ENCODE measurements at regions not wholly inside any gene's neighbourhood (a gene's known extent, or its start where the extent isn't known, plus 50 kb on each side); places are given as distances from the start of the nearest gene placed in this dataset.

DNA sequence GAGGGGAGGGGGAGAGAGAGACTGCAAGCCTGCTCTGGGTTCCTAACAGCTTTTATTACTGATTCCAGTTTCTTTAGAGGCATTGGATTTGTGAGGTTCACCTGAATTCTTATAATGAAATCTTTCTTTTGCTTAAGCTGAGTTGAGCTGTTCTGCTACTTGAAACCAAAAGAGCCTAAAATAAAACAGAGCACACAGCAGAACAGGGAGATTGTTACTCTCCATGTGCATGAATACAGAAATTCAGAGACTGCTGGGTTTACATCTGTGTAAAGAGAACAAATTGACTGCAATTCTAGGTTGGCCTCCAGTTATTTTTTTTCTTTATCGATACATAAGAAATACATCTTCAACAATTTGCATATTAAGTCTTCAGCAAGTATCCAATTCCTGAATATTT, 168.8 kb upstream of the NRIP1 start:
- ChIA-PET CTCF (ENCODE audit: low intra/inter-chr PET ratio) (no interaction called here), POLR2A (no interaction called here)
- Histone ChIP-seq H3K9me3 (replicated peaks; ENCODE audit: control insufficient read depth, insufficient read depth, low read depth, low read length) (no peaks in the 10 kb centered on the region), H3K9ac (ENCODE audit: insufficient read depth in 1 of 2, low read depth in 2 of 2, low read length in 2 of 2) (no peak overlapping the region), H3K4me2 (ENCODE audit: insufficient read depth, low read length) (no peak overlapping the region), H3K27ac (ENCODE audit: extremely low read depth, low read depth, low read length) (no peak overlapping the region), H3K79me2 (ENCODE audit: control insufficient read depth, insufficient read depth, low read length) (no peaks in the 10 kb centered on the region), H3K4me3 (no peak overlapping the region), H3K4me1 (replicated peaks in 1 of 2; ENCODE audit: control insufficient read depth in 2 of 2, insufficient read depth in 2 of 2, low read length in 2 of 2) (no peaks in the 10 kb centered on the region), H3K36me3 (ENCODE audit: control insufficient read depth, insufficient read depth, low read length) (no peaks in the 10 kb centered on the region), H3K9me1 (ENCODE audit: control insufficient read depth, insufficient read depth, low read length) (no peaks in the 10 kb centered on the region), H4K20me1 (replicated peaks; ENCODE audit: control insufficient read depth, insufficient read depth, low read length) (no peaks in the 10 kb centered on the region), H3K27me3 (ENCODE audit: control insufficient read depth in 2 of 2, insufficient read depth in 2 of 2, low read length in 2 of 2) (no peaks in the 10 kb centered on the region), H2AFZ (ENCODE audit: low read depth, low read length) (no peak overlapping the region)
- ATAC-seq (no peak), FAIRE-seq (no peak), DNase-seq (ENCODE audit: extremely low read depth in 1 of 4, low spot score in 3 of 4) (no peak)
- intact Hi-C loops (cut with micrococcal nuclease), result no loop called here
- WGBS (ENCODE audit: insufficient coverage, low coverage, missing lambda C conversion rate), result 21% methylated on average over 1 of the region's 1 CpG
- TF ChIP-seq KLF16 (IDR thresholded peaks at IDR 0.05) (no peak), AFF4 (CRISPR knock-in tag; IDR thresholded peaks at IDR 0.05) (no peak), TRIM28 (IDR thresholded peaks at IDR 0.05) (no peak), TAF1 (IDR thresholded peaks at IDR 0.05; ENCODE audit: control insufficient read depth, extremely low read depth, insufficient read depth, low read length, severe bottlenecking) (no peak), MEF2A (IDR thresholded peaks at IDR 0.05; ENCODE audit: control insufficient read depth, low read depth, low read length) (no peak), ZNF316 (IDR thresholded peaks at IDR 0.05) (no peak)
- TF ChIP-seq, protein P1, sequence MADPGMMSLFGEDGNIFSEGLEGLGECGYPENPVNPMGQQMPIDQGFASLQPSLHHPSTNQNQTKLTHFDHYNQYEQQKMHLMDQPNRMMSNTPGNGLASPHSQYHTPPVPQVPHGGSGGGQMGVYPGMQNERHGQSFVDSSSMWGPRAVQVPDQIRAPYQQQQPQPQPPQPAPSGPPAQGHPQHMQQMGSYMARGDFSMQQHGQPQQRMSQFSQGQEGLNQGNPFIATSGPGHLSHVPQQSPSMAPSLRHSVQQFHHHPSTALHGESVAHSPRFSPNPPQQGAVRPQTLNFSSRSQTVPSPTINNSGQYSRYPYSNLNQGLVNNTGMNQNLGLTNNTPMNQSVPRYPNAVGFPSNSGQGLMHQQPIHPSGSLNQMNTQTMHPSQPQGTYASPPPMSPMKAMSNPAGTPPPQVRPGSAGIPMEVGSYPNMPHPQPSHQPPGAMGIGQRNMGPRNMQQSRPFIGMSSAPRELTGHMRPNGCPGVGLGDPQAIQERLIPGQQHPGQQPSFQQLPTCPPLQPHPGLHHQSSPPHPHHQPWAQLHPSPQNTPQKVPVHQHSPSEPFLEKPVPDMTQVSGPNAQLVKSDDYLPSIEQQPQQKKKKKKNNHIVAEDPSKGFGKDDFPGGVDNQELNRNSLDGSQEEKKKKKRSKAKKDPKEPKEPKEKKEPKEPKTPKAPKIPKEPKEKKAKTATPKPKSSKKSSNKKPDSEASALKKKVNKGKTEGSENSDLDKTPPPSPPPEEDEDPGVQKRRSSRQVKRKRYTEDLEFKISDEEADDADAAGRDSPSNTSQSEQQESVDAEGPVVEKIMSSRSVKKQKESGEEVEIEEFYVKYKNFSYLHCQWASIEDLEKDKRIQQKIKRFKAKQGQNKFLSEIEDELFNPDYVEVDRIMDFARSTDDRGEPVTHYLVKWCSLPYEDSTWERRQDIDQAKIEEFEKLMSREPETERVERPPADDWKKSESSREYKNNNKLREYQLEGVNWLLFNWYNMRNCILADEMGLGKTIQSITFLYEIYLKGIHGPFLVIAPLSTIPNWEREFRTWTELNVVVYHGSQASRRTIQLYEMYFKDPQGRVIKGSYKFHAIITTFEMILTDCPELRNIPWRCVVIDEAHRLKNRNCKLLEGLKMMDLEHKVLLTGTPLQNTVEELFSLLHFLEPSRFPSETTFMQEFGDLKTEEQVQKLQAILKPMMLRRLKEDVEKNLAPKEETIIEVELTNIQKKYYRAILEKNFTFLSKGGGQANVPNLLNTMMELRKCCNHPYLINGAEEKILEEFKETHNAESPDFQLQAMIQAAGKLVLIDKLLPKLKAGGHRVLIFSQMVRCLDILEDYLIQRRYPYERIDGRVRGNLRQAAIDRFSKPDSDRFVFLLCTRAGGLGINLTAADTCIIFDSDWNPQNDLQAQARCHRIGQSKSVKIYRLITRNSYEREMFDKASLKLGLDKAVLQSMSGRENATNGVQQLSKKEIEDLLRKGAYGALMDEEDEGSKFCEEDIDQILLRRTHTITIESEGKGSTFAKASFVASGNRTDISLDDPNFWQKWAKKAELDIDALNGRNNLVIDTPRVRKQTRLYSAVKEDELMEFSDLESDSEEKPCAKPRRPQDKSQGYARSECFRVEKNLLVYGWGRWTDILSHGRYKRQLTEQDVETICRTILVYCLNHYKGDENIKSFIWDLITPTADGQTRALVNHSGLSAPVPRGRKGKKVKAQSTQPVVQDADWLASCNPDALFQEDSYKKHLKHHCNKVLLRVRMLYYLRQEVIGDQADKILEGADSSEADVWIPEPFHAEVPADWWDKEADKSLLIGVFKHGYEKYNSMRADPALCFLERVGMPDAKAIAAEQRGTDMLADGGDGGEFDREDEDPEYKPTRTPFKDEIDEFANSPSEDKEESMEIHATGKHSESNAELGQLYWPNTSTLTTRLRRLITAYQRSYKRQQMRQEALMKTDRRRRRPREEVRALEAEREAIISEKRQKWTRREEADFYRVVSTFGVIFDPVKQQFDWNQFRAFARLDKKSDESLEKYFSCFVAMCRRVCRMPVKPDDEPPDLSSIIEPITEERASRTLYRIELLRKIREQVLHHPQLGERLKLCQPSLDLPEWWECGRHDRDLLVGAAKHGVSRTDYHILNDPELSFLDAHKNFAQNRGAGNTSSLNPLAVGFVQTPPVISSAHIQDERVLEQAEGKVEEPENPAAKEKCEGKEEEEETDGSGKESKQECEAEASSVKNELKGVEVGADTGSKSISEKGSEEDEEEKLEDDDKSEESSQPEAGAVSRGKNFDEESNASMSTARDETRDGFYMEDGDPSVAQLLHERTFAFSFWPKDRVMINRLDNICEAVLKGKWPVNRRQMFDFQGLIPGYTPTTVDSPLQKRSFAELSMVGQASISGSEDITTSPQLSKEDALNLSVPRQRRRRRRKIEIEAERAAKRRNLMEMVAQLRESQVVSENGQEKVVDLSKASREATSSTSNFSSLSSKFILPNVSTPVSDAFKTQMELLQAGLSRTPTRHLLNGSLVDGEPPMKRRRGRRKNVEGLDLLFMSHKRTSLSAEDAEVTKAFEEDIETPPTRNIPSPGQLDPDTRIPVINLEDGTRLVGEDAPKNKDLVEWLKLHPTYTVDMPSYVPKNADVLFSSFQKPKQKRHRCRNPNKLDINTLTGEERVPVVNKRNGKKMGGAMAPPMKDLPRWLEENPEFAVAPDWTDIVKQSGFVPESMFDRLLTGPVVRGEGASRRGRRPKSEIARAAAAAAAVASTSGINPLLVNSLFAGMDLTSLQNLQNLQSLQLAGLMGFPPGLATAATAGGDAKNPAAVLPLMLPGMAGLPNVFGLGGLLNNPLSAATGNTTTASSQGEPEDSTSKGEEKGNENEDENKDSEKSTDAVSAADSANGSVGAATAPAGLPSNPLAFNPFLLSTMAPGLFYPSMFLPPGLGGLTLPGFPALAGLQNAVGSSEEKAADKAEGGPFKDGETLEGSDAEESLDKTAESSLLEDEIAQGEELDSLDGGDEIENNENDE (IDR thresholded peaks at IDR 0.05; ENCODE audit: low read depth, low read length), result no peak
- no TSS peak for BruUV-seq (replicated peaks)
- in situ Hi-C loops (cut with MboI), result no loop called here
